HG03066 (cell line): ENCODE measurements at regions not wholly inside any gene's neighbourhood (a gene's known extent, or its start where the extent isn't known, plus 50 kb on each side); places are given as distances from the start of the nearest gene placed in this dataset.
"Not testable (repeated sequence)": the region's sequence is repeated elsewhere in the genome, so short reads cannot be mapped to it uniquely, and the experiment has no call there.

ENCODE experiments used
- ATAC-seq: cut with Tn5 transposase; IDR thresholded peaks from one replicate; pipeline ENCODE4 v1.9.1; 2021; ENCODE audit warnings: low read depth; ENCODE audit not compliant: unreplicated experiment

- ATAC-seq, result not testable (repeated sequence)
These were observed 242.5 kb downstream of the CYLC2 start for GRCh38 chr9:103237571-103238109.

- no peak for ATAC-seq
These were observed 246.9 kb downstream of the CYLC2 start for GRCh38 chr9:103242025-103242424.

DNA sequence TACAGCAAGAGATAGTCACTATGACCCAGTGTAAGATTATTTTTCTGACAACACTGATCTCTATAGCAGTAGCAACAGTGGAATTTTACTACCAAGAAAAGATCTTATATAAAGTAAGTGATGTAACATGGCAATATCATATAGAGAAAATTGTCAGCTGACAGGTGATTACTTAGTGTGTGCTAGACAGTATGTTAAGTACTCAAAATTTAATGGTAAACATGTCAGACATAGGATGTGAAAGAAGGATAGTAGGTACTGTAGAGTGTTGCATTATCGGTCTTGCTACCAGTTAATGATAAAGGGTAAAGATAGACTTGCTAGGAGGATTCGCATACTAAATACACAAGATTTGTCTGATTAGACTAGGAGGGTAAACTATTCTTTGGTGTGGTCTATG, 247.4 kb downstream of the CYLC2 start:
- no peak for ATAC-seq

DNA sequence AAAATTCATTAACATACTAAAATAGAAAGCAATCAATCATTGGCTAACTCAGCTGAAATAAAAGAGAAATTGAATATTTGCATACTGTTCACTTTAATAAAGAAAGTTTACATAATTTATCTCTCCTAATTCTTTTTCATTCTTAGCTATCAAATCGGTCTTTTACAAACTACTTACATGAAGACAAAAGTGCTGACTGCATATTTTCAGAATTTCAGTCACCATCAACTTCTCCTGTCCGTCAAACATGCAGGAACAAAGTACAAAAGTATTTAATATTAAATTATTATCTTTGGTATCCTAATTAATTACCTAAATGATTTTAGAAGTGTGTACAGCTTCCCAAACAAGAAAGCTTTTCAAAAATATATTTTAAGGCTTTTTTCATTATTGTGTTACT, 248.4 kb downstream of the CYLC2 start:
- ATAC-seq, result no peak

DNA sequence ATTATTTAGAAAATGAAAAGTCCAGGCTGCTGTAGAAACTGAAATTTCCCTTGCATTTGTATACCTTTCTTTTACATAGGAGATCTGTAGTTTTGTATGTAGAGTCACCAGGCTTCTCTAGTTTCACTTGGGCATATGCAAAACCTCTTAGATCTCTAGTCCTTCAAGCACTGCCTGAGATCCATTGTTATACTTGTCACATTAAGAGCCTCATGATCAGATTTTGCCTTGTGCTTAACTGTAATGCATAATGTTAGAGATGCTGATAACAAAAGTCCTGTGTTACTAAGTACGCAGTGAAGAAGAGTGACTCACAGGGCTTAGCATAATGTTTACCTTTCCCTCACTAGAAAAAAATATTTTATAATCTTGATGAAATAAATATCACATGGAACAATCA, 250.2 kb downstream of the CYLC2 start:
- ATAC-seq, result no peak

DNA sequence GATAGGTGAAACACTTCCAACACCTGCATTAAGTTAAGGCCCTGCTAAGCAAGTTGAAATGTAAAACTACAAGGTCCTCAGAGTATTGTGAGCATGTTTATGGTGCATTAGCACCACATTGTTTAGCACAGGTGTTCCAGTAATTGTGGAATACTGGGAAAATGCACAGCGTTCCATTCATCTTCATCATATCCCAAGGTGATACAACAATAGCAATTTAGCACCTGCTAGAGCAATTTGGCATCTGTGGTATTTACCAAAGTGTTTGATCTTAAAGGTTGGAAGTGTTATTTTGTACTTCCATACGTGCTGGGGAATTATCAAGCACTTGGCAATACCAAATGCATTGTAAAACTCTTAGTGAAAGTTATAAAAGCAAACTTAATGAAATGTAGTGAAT, 266.8 kb downstream of the CYLC2 start:
- no peak for ATAC-seq

GRCh38 chr9:103266064-103266463, 270.9 kb downstream of the CYLC2 start:
- ATAC-seq, result no peak

GRCh38 chr9:103277240-103277639, 282.1 kb downstream of the CYLC2 start:
- ATAC-seq, result no peak

DNA sequence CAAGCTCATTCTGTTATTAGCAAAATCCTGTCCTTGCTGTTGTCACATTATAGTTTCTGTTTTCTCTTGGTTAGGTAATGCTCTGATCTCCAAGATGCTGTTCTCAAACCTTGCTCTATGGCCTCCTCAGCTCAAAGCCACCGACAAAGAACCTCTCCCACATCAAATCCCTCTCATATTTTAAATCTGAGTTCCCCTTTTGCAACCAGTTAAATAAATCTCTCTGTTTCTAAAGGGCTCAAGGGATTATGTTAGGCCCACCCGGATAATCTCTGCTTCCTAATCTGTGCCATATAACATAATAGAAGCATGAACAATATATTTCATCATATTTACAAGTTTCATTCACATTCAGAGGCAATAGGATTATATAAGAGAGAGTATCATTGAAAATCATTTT, 286.0 kb downstream of the CYLC2 start:
- ATAC-seq, result no peak

DNA sequence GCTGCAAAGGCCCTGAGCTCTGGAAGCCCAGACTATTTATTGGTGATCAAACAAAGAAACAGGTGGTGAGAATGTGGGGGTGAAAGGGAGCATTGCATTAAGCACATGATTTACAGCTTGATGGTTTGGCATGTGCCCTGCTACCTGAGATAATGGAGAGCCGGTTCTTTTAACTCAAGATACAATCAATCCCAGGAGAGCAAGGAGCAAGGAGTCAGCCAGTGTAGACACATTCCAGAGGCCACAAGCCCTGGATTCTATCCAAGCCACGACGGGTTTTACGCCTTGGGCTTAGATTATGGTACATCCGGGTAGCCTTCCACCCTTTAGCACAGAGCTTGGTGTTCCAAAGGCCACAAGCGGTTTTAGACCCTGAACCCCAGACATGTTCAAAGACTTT, 292.2 kb downstream of the CYLC2 start:
- no peak for ATAC-seq

DNA sequence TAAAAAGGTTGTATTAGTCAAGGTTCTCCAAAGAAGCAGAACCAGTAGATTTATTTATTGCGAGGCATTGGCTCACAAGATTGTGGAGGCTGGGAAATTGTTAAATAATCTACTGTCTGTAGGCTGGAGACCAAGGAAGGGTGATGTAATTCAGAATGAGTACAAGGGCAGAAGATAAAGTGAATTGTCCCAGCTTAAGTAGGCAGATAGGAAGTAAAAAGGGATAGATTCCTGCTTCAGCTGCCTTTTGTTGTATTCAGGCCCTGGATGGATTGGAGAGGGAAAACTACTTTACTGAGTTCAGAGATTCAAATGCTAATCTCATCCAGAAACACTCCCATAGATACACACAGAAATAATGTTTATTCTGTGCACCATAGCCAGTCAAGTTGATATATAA, 301.1 kb downstream of the CYLC2 start:
- ATAC-seq, result no peak

DNA sequence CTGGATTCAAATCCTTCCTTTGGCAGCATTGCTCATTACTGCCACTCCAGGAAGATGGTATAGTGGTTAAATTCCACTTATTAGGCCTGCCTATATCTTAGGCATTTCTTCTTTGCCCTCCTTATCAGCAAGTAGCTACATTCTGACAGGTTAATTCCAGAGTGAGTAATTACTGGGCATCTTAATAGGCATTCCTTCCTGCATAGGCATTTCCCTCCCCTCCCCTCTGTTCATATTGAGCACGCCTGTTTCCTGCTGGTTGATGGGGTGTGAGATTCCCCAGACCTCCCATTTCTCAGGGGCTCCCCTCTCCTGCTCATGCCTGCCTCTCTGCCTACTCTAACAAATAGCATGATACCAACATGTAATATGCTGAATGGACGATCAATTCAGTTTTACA, 305.9 kb downstream of the CYLC2 start:
- ATAC-seq, result no peak

DNA sequence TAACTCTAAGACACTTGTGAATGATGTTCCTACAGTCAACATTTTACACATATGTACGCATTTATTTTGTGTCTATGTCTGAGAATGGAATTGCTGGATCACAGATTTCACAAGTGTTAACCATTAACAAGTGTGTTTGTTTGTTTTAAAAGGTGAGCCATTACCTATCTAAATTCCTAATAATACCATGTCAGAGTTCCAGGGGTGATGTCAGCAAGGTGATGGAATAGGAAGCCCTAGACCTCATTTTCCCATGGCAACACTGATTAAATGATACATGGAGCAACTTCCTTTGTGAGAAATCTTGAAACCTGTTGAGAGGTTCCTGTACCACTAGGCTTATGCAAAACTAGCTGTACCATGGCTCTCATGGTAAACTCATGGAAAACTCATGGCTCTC, 309.7 kb downstream of the CYLC2 start:
- no peak for ATAC-seq

DNA sequence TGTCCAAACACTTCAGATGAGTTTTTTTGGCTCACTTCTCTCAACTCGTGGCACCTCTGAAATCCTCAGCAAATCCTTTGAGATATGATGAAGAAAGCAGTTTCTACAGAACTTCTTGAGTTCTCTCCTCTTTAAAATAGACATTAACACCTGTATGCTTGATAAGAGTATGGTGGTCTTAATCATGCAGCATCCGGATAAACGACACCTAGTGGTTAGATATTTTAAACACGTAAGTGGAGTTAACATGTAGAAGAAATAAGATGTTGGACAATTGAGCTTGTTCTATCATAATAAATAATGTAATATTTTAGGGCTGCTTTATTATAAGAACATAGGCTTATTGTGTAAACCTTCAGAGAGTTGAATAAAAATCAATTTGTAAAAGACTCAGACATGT, 324.8 kb downstream of the CYLC2 start:
- no peak for ATAC-seq

DNA sequence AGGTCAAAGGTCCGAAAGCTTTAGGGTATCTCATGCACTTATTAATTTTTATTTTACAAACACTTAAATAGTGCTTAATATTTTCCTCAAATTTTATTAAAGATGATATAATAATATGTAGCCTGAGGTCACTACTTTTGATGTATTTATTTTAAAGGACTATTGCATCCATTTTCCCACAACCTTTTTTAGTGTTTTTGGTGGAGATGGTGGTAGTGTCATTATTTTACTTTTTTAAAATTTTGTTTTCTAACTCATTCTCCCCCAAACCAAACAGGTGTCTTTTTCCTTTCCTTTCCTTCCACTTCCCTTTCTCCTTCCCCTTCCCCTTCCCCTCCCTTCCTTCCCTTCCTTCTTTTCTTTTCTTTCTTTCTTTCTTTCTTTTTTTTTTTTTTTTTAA, 328.6 kb downstream of the CYLC2 start:
- ATAC-seq, result no peak

GRCh38 chr9:103335461-103335860, 340.3 kb downstream of the CYLC2 start:
- ATAC-seq, result no peak

DNA sequence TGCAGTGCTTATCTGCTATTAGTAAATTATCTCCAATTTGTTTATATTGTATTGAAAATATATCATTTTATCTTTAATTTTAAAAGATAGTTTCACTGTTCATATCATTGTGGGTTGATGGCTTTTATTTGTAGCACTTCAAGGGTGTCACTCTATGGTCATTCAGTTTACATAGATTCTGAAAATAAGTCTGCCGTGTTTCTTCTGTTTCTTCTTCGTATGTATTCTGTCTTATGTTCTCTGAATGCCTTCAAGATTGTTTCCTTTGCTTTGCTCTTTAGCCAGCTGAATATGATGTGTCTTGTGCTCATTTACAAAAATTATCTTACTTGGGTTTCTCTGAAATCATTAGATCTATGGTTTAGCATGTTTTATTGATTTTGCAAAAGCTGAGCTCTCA, 359.9 kb downstream of the CYLC2 start:
- no peak for ATAC-seq

GRCh38 chr9:103357980-103358379, 362.8 kb downstream of the CYLC2 start:
- not testable (repeated sequence) for ATAC-seq

DNA sequence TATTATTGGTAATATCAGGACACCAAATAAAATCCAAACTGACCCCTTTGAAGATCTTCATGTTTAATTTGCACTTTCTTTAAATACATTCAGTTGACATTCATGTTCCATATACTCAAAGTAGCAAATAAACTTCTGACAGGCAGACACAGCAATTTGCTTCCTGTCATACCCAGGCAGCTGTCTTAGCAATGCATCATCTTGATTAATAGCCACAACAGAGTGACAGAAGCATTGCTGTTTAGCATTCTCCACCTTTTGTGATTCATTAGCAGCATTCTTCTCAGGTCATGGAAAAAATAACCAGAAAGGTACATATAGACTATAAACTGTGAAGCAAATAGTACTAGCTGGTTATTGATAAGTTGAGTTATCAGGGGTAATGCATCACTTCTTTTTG, 366.8 kb downstream of the CYLC2 start:
- no peak for ATAC-seq

GRCh38 chr9:103362986-103363385, 367.9 kb downstream of the CYLC2 start:
- no peak for ATAC-seq

- no peak for ATAC-seq
These were observed 369.6 kb downstream of the CYLC2 start for GRCh38 chr9:103364753-103365152.

DNA sequence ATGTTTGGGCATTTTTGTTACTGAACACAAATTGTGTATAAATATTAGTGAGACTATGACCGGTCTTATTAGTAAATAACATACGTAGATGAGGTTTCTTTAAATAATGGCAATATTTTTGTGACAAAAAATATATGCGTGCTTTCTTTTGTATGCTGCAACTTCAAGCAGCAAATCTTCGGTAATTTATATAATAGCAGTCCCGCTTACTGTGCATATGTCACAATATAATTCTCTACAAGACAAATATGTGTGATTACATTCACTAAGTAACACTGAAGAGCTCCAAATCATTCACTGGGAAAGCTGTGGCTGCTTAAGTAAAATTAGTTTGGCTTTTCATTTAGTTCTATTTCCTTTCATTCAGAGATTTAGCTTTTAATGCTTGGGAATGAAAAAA, 376.0 kb downstream of the CYLC2 start:
- no peak for ATAC-seq

GRCh38 chr9:103372828-103373227, 377.7 kb downstream of the CYLC2 start:
- no peak for ATAC-seq
